HG02678 (cell line): ENCODE measurements at regions not wholly inside any gene's neighbourhood (a gene's known extent, or its start where the extent isn't known, plus 50 kb on each side); places are given as distances from the start of the nearest gene placed in this dataset.
"Not testable (repeated sequence)": the region's sequence is repeated elsewhere in the genome, so short reads cannot be mapped to it uniquely, and the experiment has no call there.

Experiments
- ATAC-seq: cut with Tn5 transposase; IDR thresholded peaks from one replicate; pipeline ENCODE4 v1.9.1; 2021; ENCODE audit warnings: mild to moderate bottlenecking, moderate library complexity; ENCODE audit not compliant: unreplicated experiment

DNA sequence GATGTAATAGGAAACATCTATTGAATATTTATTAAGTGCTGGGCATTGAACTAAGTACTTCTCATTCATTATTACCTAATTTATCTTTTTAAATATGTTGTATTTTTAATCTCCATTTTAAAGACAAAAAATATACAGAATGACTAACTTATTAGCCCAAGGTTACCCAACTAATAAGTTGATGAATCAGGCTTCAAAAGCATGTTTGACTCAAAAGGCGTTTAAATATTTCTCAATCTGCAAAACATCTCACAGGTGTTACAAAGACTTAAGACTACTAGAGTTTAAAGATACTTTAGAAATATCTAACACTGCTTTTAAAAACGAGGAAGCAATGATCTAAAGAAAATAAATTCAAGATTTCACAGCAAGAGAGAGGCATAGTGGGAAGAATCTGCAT, 457.4 kb upstream of the DCN start:
- ATAC-seq = no peak

GRCh38 chr12:91639327-91639726, 456.7 kb upstream of the DCN start:
- no peak for ATAC-seq

- ATAC-seq = no peak
These were observed 455.4 kb upstream of the DCN start for GRCh38 chr12:91637789-91638624.

- ATAC-seq = no peak
These were observed 454.1 kb upstream of the DCN start for GRCh38 chr12:91636721-91637120.

DNA sequence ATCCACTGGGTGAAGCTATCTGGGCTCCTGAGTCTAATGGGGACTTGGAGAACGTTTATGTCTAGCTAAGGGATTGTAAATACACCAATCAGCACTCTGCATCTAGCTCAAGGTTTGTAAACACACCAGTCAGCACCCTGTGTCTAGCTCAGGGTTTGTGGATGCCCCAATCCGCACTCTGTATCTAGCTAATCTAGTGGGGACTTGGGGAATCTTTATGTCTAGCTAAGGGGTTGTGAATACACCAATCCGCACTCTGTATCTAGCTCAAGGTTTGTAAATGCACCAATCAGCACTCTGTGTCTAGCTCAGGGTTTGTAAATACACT, 451.7 kb upstream of the DCN start:
- not testable (repeated sequence) for ATAC-seq

- no peak for ATAC-seq
These were observed 451.2 kb upstream of the DCN start for GRCh38 chr12:91633734-91634357.

- ATAC-seq = no peak
These were observed 450.6 kb upstream of the DCN start for GRCh38 chr12:91633206-91633605.

- ATAC-seq = no peak
These were observed 449.6 kb upstream of the DCN start for GRCh38 chr12:91632042-91632786.

- no peak for ATAC-seq
These were observed 448.1 kb upstream of the DCN start for GRCh38 chr12:91630596-91631293.

DNA sequence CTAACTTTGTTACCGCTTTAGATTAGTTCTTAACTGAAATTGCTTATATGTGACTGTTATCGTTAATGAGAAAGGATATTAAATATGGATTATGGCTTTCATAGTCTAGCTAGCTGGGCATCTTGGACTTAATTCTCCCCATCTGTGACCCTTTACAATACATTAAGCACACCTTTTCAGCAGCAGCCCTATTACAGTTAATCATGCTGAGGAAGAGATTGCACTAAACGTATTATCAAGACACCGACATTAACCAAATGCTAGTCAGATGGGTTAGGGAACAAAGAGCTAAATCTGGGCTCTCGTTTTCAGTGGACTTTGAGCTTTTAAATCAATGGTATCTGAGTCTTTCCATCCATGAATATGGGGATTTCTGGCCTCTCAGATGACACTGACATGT, 447.5 kb upstream of the DCN start:
- ATAC-seq = no peak

DNA sequence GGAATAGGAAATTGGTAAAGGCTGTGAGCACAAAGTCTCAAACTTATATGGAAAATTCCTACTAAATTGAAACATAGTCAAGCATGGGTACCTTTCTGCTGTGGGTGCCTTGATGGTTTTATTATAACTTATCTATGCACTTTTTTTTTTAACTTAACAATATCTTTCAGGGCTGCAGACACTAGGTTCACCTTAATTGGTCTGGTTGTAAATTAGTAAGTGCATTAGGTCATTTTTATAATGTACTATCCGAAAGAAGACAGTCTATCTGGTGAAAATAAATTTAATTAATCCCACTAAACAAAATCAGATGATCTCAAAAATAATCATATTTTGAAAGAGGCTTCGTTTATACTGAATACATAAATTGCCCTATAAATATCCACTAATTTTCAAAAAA, 446.8 kb upstream of the DCN start:
- ATAC-seq = no peak

DNA sequence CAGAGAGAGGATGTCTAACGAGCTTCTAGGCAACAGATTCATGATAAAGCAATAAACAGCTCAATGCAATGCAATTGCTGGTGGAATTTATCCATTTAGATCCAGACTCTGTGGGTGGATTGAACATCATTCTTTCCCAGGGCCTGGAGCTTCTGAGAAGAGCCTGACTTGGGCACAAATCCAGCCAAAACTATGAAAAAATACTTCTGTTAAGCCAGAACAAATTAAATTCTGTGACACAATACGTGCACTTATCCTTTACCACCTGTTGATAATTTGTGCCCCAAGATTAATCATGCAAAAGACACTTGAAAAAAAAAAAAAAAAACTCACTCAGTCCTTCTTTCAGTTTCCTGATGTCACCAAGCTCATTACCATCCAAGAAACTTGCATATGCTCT, 446.0 kb upstream of the DCN start:
- ATAC-seq = no peak

DNA sequence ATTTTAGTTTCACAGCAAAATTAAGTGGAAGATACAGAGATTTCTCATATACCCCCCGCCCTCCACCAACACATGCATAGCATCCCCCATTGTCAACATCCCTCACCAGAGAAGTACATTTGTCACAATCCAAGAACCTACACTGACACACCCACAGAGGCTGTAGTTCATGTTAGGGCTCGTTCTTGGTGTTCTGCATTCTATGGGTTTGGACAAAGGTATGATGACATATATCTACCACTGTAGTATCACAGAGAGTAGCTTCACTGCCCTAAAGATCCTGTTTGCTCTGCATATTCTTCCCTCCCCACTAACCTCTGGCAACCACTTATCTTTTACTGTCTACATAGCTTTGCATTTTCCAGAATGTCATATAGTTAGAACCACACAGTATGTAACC, 444.6 kb upstream of the DCN start:
- ATAC-seq = no peak

GRCh38 chr12:91622981-91623380, 440.4 kb upstream of the DCN start:
- no peak for ATAC-seq

DNA sequence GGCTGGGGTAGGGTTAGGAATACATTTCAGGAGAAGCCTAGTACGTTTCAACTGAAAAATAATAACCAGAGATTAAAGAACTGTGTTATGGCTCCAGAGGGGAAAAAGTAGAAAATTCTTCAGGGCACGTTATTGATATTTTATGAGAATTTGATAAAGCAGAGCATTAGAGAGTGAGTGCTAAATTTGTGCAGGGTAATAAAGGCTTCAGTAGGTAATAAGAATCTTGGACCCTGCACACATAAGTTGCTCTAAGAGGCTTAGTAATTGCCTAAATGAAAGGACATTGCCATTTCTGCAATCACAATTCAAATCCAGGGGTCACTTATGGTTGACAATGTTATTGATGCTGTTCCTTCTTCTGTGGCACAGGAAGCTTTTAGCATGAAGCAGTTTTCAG, 439.4 kb upstream of the DCN start:
- no peak for ATAC-seq

DNA sequence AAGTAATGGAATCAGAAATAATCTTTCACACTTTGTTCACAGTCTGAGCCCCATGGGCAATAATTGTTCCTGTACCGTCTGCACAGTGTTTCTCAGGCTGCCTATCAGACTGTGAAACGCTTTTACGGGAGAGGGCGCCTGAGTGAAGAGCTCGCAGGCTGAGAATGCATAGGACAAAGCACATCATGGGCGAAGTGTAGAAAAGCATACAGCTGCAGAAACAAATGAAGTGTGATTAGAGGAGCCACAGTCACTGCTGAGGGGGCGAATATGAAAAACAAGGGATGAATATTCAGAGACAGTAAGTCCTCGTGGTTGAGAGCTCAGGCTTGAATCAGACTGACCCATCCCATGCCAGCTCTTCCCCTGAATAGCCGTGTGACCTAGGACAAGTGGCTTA, 438.4 kb upstream of the DCN start:
- ATAC-seq = no peak

DNA sequence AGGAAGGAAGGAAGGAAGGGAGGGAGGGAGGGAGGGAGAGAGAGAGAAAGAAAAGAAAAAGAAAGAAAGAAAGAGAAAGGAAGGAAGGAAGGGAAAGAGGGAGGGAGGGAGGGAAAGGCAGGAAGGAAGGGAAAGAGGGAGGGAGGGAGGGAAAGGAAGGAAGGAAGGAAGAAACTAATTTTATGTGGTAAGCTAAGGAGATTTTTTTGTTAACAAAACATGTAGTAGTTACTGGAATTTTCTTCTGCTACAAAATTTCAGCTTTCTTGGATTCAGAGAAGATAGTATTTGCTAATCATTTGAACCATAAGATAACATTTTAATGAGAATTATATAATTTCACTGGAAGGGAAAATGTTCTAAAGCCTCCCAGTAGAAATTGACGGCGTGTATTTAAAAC, 437.8 kb upstream of the DCN start:
- ATAC-seq = no peak

DNA sequence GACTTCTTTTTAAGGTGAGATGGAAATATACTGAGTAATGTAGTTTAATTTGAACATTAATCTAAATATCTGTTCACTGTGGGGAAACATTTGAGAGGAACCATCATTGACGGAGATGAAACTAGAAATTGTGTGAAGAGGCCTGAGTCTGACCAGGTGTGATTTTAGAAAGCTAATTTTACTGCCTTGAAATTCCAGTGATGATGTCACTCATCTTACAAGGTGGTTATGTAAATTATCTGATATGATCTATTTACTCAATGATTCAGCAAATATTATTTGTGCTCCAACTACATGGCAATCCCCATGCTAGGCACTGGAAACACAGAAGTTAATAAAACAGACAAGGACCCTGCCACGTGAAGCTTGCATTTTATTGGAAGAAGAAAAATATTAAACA, 435.7 kb upstream of the DCN start:
- ATAC-seq = no peak

DNA sequence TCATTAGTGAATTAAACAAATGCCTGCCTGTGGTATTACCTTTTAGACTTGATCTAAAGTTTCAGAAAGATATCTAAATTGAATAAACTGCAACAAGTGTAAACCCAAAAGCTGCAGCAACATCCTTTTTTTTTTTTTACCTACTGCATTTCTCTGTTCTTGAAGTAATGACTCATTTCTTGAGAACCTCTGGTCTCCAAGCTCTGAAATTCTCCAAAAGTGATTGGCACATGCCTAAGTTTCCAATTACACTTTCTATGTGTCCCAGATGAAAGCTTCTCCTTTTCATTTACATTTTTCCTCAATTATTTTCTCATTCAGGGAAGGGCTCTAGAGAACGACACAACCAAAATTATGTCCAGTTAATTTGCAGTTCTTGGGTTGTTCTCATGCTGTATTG, 435.2 kb upstream of the DCN start:
- ATAC-seq = no peak

GRCh38 chr12:91616416-91616815, 433.8 kb upstream of the DCN start:
- ATAC-seq = no peak

DNA sequence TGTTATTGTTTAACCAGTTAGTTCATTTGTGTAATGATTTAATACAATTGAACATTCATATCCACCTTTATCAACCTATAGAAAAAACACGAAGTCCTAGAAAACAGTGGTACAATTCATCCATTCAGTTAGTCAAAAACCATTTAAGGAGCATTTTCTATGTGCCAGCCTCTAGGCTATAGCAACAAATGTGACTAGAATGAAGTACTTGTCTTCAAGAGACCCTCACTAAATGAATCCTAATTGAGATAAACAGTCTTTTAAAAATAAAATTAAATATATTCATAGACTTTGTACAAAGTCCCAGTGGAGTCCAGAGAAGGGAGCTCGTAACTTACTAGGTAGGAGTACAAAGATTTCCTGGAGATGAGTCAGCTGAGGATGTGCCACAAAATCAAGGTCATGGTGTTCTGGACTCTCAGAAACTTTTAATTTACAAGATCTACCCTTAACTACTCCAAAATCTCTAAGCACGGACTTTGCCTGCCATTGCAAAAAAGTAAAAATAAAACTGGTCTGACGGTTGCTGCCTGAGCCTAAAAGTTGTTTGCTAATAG, 430.7 kb upstream of the DCN start:
- ATAC-seq = no peak
